ENCODE measurements at regions not wholly inside any gene's neighbourhood (a gene's known extent, or its start where the extent isn't known, plus 50 kb on each side); places are given as distances from the start of the nearest gene placed in this dataset.

- no peaks in the 10 kb centered on the region for H3K79me2 ChIP-seq (ENCODE audit: insufficient read depth, low read depth, low read length)
- no peaks in the 10 kb centered on the region for H3K4me1 ChIP-seq (ENCODE audit: insufficient read depth, low read length, poor library complexity, severe bottlenecking)
- intact Hi-C loops (cut with micrococcal nuclease; ENCODE audit: unreplicated experiment): no loop called here
- no peak overlapping the region for H3K4me3 ChIP-seq (ENCODE audit: low read depth, low read length, poor library complexity, severe bottlenecking)
- TF ChIP-seq, protein P1, sequence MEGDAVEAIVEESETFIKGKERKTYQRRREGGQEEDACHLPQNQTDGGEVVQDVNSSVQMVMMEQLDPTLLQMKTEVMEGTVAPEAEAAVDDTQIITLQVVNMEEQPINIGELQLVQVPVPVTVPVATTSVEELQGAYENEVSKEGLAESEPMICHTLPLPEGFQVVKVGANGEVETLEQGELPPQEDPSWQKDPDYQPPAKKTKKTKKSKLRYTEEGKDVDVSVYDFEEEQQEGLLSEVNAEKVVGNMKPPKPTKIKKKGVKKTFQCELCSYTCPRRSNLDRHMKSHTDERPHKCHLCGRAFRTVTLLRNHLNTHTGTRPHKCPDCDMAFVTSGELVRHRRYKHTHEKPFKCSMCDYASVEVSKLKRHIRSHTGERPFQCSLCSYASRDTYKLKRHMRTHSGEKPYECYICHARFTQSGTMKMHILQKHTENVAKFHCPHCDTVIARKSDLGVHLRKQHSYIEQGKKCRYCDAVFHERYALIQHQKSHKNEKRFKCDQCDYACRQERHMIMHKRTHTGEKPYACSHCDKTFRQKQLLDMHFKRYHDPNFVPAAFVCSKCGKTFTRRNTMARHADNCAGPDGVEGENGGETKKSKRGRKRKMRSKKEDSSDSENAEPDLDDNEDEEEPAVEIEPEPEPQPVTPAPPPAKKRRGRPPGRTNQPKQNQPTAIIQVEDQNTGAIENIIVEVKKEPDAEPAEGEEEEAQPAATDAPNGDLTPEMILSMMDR (conservative IDR thresholded peaks at IDR 0.05; ENCODE audit: low read length): no peak
- TF ChIP-seq EZH2phosphoT487 (IDR thresholded peaks at IDR 0.05; ENCODE audit: borderline replicate concordance, low read depth, low read length): no peak
- no peak for DNase-seq (ENCODE audit: low spot score)
- POLR2A ChIA-PET: no interaction called here
- H3K4me2 ChIP-seq (ENCODE audit: low read length): no peak overlapping the region
- CTCF ChIA-PET (ENCODE audit: unreplicated experiment): no interaction called here
- no peak overlapping the region for H3K27ac ChIP-seq (ENCODE audit: low read depth, low read length, poor library complexity, severe bottlenecking)
- H2AFZ ChIP-seq (ENCODE audit: low read length): no peak overlapping the region
- H3K9me3 ChIP-seq (ENCODE audit: low read length): no peaks in the 10 kb centered on the region
- H4K20me1 ChIP-seq (ENCODE audit: insufficient read depth, low read length): no peaks in the 10 kb centered on the region
- H3K9me2 ChIP-seq (ENCODE audit: insufficient read depth, low read length): no peaks in the 10 kb centered on the region
- no peaks in the 10 kb centered on the region for H3K36me3 ChIP-seq (ENCODE audit: insufficient read depth, low read length)
- BruUV-seq (replicated peaks): no TSS peak
Measured at GRCh38 chr10:108208038-108208437, 1043.5 kb upstream of the SORCS1 start.

- H3K79me2 ChIP-seq (ENCODE audit: insufficient read depth, low read depth, low read length): no peaks in the 10 kb centered on the region
- BruUV-seq (replicated peaks): no TSS peak
- no peaks in the 10 kb centered on the region for H4K20me1 ChIP-seq (ENCODE audit: insufficient read depth, low read length)
- H2AFZ ChIP-seq (ENCODE audit: low read length): no peak overlapping the region
- H3K27ac ChIP-seq (ENCODE audit: low read depth, low read length, poor library complexity, severe bottlenecking): no peak overlapping the region
- no peaks in the 10 kb centered on the region for H3K9me2 ChIP-seq (ENCODE audit: insufficient read depth, low read length)
- peak; percentile 20 for DNase-seq (ENCODE audit: low spot score)
- ChIA-PET CTCF (ENCODE audit: unreplicated experiment) (interaction anchor here (1.2 kb wide), 1 partner anchor 15 kb away, joined by 3 read pairs; no protein-coding TSS in a partner anchor), POLR2A (interaction anchor here (0.6 to 1.5 kb wide), 11 partner anchors 10 to 374 kb away, joined by 3 to 8 read pairs (median 3); no protein-coding TSS in a partner anchor)
- no peaks in the 10 kb centered on the region for H3K9me3 ChIP-seq (ENCODE audit: low read length)
- H3K4me3 ChIP-seq (ENCODE audit: low read depth, low read length, poor library complexity, severe bottlenecking): no peak overlapping the region
- no peaks in the 10 kb centered on the region for H3K36me3 ChIP-seq (ENCODE audit: insufficient read depth, low read length)
- H3K4me2 ChIP-seq (ENCODE audit: low read length): no peak overlapping the region
- H3K4me1 ChIP-seq (ENCODE audit: insufficient read depth, low read length, poor library complexity, severe bottlenecking): no peaks in the 10 kb centered on the region
- TF ChIP-seq, protein P1 (conservative IDR thresholded peaks at IDR 0.05; ENCODE audit: low read length): peak; percentile 82
- TF ChIP-seq EZH2phosphoT487 (IDR thresholded peaks at IDR 0.05; ENCODE audit: borderline replicate concordance, low read depth, low read length): no peak
- intact Hi-C loops (cut with micrococcal nuclease; ENCODE audit: unreplicated experiment): no loop called here
Measured at GRCh38 chr10:108204528-108205305, 1040.2 kb upstream of the SORCS1 start.

Data from OCI-LY7 (cell line).